ENCODE measurements at regions not wholly inside any gene's neighbourhood (a gene's known extent, or its start where the extent isn't known, plus 50 kb on each side); places are given as distances from the start of the nearest gene placed in this dataset.
"Not testable (repeated sequence)": the region's sequence is repeated elsewhere in the genome, so short reads cannot be mapped to it uniquely, and the experiment has no call there.

DNA sequence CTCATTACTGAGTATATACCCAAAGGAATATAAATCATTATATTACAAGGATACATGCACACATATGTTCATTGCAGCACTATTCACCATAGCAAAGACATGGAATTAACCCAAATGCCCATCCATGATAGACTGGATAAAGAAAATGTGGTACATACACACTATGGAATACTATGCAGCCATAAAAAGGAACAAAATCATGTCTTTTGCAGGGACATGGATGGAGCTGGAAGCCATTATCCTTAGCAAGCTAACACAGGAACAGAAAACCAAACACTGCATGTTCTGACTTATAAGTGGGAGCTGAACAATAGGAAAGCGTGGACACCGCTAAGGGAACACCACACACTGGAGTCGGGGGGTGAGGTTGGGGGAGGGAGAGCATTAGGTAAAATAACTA, 236.7 kb upstream of the NFIA start:
- H2BK20ac ChIP-seq (ENCODE audit: low read length); H3K9ac ChIP-seq (replicated peaks in 1 of 4; ENCODE audit: extremely low read depth in 1 of 4, low read depth in 3 of 4, low read length in 3 of 4); H3K56ac ChIP-seq (replicated peaks; ENCODE audit: insufficient read length, low read depth, low read length); H2BK15ac ChIP-seq (ENCODE audit: low read length); H3K9me3 ChIP-seq (ENCODE audit: insufficient read depth in 2 of 2, low read depth in 1 of 2, low read length in 1 of 2); H4K20me1 ChIP-seq (replicated peaks in 1 of 2; ENCODE audit: control insufficient read depth in 1 of 2, insufficient read depth in 2 of 2, low read length in 2 of 2); H2BK120ac ChIP-seq (replicated peaks; ENCODE audit: low read depth, low read length); H3K36me3 ChIP-seq (ENCODE audit: control insufficient read depth in 2 of 4, insufficient read depth in 4 of 4, low read length in 3 of 4); H3K27ac ChIP-seq (ENCODE audit: low read depth, low read length); H3K23ac ChIP-seq (ENCODE audit: insufficient read length); H3K23me2 ChIP-seq (ENCODE audit: low read depth, low read length); H3K4me3 ChIP-seq (ENCODE audit: extremely low read depth in 1 of 4, insufficient read depth in 2 of 4, low read depth in 3 of 4, low read length in 4 of 4); H2AFZ ChIP-seq (ENCODE audit: low read length); FAIRE-seq; H2BK5ac ChIP-seq (ENCODE audit: low read depth, low read length); H4K5ac ChIP-seq (ENCODE audit: insufficient read length, low read depth, low read length); H3K79me2 ChIP-seq (ENCODE audit: control insufficient read depth in 1 of 2, insufficient read depth in 2 of 2, low read length in 2 of 2); H2AK5ac ChIP-seq (ENCODE audit: low read depth, low read length); H3K18ac ChIP-seq (ENCODE audit: extremely low read depth, low read length); H3K4me2 ChIP-seq (ENCODE audit: insufficient read depth in 1 of 2, low read depth in 2 of 2, low read length in 2 of 2); H3K4ac ChIP-seq (replicated peaks; ENCODE audit: insufficient read length, low read depth, low read length); H3K4me1 ChIP-seq (replicated peaks in 1 of 4; ENCODE audit: control insufficient read depth in 3 of 4, insufficient read depth in 4 of 4, low read length in 3 of 4); H4K91ac ChIP-seq (replicated peaks; ENCODE audit: insufficient read length, low read length); H3K14ac ChIP-seq (ENCODE audit: insufficient read length); H3K79me1 ChIP-seq (ENCODE audit: low read depth, low read length); H2BK12ac ChIP-seq (ENCODE audit: low read depth, low read length); H4K8ac ChIP-seq (ENCODE audit: extremely low read depth, insufficient read depth, low read length); H3K27me3 ChIP-seq (replicated peaks in 1 of 4; ENCODE audit: control insufficient read depth in 3 of 4, extremely low read depth in 1 of 4, insufficient read depth in 3 of 4, low read length in 3 of 4); DNase-seq (ENCODE audit: low read depth in 1 of 2, low spot score in 2 of 2): not testable (repeated sequence)
- ChIA-PET POLR2A (ENCODE audit: partially characterized antibody) (interaction anchor here (0.7 kb wide), 1 partner anchor 839 kb away, joined by 4 read pairs; no protein-coding TSS in a partner anchor), CTCF (ENCODE audit: partially characterized antibody) (interaction anchor here (0.7 to 1.4 kb wide), 3 partner anchors 10 to 196 kb away, joined by 3 read pairs; no protein-coding TSS in a partner anchor)
- WGBS, 2 experiments (ENCODE audit: extremely low coverage in 1 of 2, insufficient coverage in 1 of 2, insufficient read length in 1 of 2, insufficient replicate concordance in 2 of 2, low coverage in 1 of 2, low lambda C conversion rate in 2 of 2, missing lambda C conversion rate in 1 of 2): 98% methylated on average over 3 of the region's 3 CpGs; no CpG with 5 or more reads in 1 of the 2 experiments
